Heart right ventricle (tissue), 16 donors: ENCODE measurements at regions not wholly inside any gene's neighbourhood (a gene's known extent, or its start where the extent isn't known, plus 50 kb on each side); places are given as distances from the start of the nearest gene placed in this dataset.
"Not testable (repeated sequence)": the region's sequence is repeated elsewhere in the genome, so short reads cannot be mapped to it uniquely, and the experiment has no call there.

ENCODE experiments used
- ATAC-seq, 8 donors: fragments of 200-7000 bp; cut with Tn5 transposase; one replicate each; pipeline ENCODE4 v1.9.1; 2020; ENCODE audit warnings: mild to moderate bottlenecking in 8 of 8, moderate library complexity in 8 of 8, moderate number of reproducible peaks in 1 of 8
- DNase-seq, 2 donors: peaks; one replicate each; pipeline ENCODE4 v3.0.0-alpha.2; 2020
- H3K27ac ChIP-seq, 10 donors: fragments of 200-600 bp; sonication (generic) in 2 of 10; one replicate each; pipeline versions ENCODE4 v1.5.0 to v1.8.0; 2020 to 2022; ENCODE audit warnings: mild to moderate bottlenecking in 3 of 10
- H3K27me3 ChIP-seq, 7 donors: fragments of 200-600 bp; one replicate each; pipeline ENCODE4 v1.8.0; 2021 to 2022; ENCODE audit warnings: mild to moderate bottlenecking in 2 of 7
- H3K36me3 ChIP-seq, 9 donors: fragments of 200-600 bp; sonication (generic) in 1 of 9; one replicate each; pipeline versions ENCODE4 v1.5.0 to v1.8.0; 2020 to 2022; ENCODE audit warnings: mild to moderate bottlenecking in 2 of 9
- H3K4me1 ChIP-seq, 9 donors: fragments of 200-600 bp; sonication (generic) in 1 of 9; one replicate each; pipeline versions ENCODE4 v1.5.0 to v1.8.0; 2020 to 2022; ENCODE audit warnings: mild to moderate bottlenecking in 4 of 9
- H3K4me3 ChIP-seq, 10 donors: fragments of 200-600 bp; sonication (generic) in 2 of 10; one replicate each; pipeline versions ENCODE4 v1.5.0 to v1.8.0; 2020 to 2022; ENCODE audit warnings: mild to moderate bottlenecking in 7 of 10, moderate library complexity in 2 of 10
- H3K9me3 ChIP-seq, 11 donors: fragments of 200-600 bp in 10 of 11; sonication (generic) in 2 of 11; one replicate each; pipeline versions ENCODE4 v1.5.0 to v1.8.0; 2013 to 2022; ENCODE audit warnings: mild to moderate bottlenecking in 2 of 11, control low read depth in 1 of 11, moderate library complexity in 1 of 11
- WGBS, 2 donors: extraction: QIAGEN DNeasy Blood & Tissue Kit; methylation state at CpG; one replicate each; pipeline ENCODE4 v1.1.7; 2013; ENCODE audit warnings: inconsistent platforms in 1 of 2; 5-methylcytosine and 5-hydroxymethylcytosine counted together
- intact Hi-C, 10 donors: fragments of 100-400 bp; cut with DNase I; formaldehyde crosslinking; loops; one replicate each; pipeline versions ENCODE4 v1.11.1 to v1.14.2; 2022
- TF ChIP-seq, protein P1 (sequence below), 9 donors: fragments of 200-600 bp; sonication (generic) in 2 of 9; IDR thresholded peaks; one replicate each; pipeline versions ENCODE4 v1.5.0 to v1.8.0; 2021 to 2022; ENCODE audit warnings: antibody characterized with exemption in 9 of 9, mild to moderate bottlenecking in 5 of 9, moderate library complexity in 1 of 9
- donor health status: Arrhythmogenic right ventricular cardiomyopathy.
- donor health status: ischemic (EF 13 %, LVEDD 7.1; RV severe dilation, severe dysfunction).
- donor health status: healthy with polysubstance abuse.
- donor health status: DM: no; HTN: yes; CAD: no.
- donor health status: DM: no; HTN: no; CAD: no.
- donor health status: ischemic (EF 25% LVEDD 6.9; RV normal size, moderate dysfunction).
- donor health status: ischemic (EF 25% LVEDD 5.7; RV mildly dilated, moderate dysfunction).
- donor health status: healthy.
- donor health status: DM: yes; HTN: yes; CAD: no.
- donor health status: Ischemic cardiomyopathy.
- donor health status: ischemic (EF 35%, LVEDD 5.7; RV mildly dilated, moderate dysfunction).
- donor health status: nonischemic (EF 11% LVEDD 7.7; RV severe dilation, severe dysfunction).
- donor health status: DM: yes; HTN: yes; CAD: no.
- donor health status: PGD.
- donor health status: ischemic (EF 29% LVEDD 5.4; RV normal size, mild dysfunction).
- donor health status: nonischemic (EF 23%, LVEDD 6.1; RV moderate dilation, normal function).

DNA sequence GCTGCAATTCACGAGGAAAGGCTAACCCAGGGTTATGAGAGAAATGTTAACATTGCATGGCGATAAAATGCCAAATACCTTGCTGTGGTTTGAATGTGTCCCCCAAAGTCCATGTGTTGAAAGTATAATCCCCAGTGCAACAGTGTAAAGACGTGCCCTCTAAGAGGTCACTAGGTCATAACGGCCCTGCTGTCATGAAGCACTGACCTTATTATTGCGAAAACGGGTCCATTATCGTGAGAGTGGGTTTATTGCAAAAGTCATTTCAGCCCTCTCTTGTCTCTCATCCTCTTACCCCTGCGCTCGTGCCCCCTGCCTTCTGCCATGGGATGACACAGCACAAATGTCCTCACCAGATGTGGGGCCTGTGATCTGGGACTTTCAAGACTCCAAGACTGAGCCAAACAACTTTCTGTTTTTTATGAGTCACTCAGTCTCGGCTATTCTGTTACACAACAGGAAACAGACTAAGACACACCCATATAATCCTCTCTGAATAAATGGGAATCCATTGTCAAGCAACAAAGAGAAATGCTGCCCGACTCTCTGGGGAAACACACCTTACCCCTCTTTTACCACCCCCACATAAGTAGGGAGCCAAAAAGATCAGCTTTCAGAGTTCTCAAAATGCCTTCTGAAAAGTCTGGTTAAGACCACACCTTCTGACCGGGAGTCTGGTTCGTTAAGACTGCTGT lies 73.1 kb upstream of the UCN3 start:
- peak; percentile 87 to 95 (median 92) for ATAC-seq
- Histone ChIP-seq H3K4me3 (no peak overlapping the region), H3K4me1 (peaks cover 3 to 50% (median 14%) of the 10 kb centered on the region in 9 donors), H3K27ac (peak overlapping the region; percentile 55 to 91 (median 78)), H3K9me3 (peaks cover 0 to 7% (median 0%) of the 10 kb centered on the region in 11 donors), H3K27me3 (no peaks in the 10 kb centered on the region), H3K36me3 (no peaks in the 10 kb centered on the region)
- intact Hi-C loops = loop anchor here in 3 of 10 donors (10.0 kb wide), 3 partner anchors 93 to 467 kb away; partner anchors contain the start of genes AKR1E2 (in 1 of the 3) and TUBAL3 (in 1 of the 3)
- TF ChIP-seq, protein P1, sequence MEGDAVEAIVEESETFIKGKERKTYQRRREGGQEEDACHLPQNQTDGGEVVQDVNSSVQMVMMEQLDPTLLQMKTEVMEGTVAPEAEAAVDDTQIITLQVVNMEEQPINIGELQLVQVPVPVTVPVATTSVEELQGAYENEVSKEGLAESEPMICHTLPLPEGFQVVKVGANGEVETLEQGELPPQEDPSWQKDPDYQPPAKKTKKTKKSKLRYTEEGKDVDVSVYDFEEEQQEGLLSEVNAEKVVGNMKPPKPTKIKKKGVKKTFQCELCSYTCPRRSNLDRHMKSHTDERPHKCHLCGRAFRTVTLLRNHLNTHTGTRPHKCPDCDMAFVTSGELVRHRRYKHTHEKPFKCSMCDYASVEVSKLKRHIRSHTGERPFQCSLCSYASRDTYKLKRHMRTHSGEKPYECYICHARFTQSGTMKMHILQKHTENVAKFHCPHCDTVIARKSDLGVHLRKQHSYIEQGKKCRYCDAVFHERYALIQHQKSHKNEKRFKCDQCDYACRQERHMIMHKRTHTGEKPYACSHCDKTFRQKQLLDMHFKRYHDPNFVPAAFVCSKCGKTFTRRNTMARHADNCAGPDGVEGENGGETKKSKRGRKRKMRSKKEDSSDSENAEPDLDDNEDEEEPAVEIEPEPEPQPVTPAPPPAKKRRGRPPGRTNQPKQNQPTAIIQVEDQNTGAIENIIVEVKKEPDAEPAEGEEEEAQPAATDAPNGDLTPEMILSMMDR (IDR thresholded peaks at IDR 0.05) = no peak
- WGBS, 2 donors = 61 to 65% methylated on average over 13 of the region's 13 CpGs
- peak; percentile 35 to 40 for DNase-seq

DNA sequence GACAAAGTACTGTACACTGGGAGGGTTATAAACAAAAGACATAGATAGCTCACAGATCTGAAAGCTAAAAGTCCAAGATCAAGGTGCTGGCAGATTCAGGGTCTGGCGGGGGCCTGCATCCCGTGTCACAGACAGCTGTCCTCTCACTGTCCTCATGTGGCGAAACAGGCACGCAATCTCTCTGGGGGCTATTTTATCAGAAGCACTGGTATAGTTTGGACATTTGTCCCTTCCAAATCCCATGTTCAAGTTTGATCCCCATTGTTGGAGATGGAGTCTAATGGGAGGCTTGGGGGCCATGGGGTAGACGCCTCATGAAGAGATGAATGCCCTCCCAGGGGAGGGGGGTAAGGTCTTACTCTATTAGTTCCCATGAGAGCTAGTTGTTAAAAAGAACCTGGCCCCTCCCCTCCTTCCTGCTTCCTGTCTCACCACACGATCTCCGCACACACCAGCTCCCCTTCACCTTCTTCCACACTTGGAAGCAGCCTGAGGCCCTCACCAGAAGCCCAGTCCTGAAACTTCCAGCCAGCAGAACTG lies 72.5 kb upstream of the UCN3 start:
- no peaks in the 10 kb centered on the region for H3K27me3 ChIP-seq
- intact Hi-C loops = loop anchor here in 3 of 10 donors (10.0 kb wide), 3 partner anchors 93 to 467 kb away; partner anchors contain the start of genes AKR1E2 (in 1 of the 3) and TUBAL3 (in 1 of the 3)
- ATAC-seq (peak in 5 of 8 donors; percentile 15 to 60 (median 43)), DNase-seq (peak in 1 of 2 donors; percentile 17)
- no peaks in the 10 kb centered on the region for H3K36me3 ChIP-seq
- peak overlapping the region; percentile 55 to 91 (median 78) for H3K27ac ChIP-seq
- H3K4me1 ChIP-seq = peaks cover 3 to 57% (median 17%) of the 10 kb centered on the region in 9 donors
- no peak overlapping the region for H3K4me3 ChIP-seq
- H3K9me3 ChIP-seq = peaks cover 0 to 7% (median 0%) of the 10 kb centered on the region in 11 donors
- WGBS, 2 donors = 65% methylated on average over 7 of the region's 7 CpGs
- TF ChIP-seq, protein P1 (IDR thresholded peaks at IDR 0.05) = no peak

DNA sequence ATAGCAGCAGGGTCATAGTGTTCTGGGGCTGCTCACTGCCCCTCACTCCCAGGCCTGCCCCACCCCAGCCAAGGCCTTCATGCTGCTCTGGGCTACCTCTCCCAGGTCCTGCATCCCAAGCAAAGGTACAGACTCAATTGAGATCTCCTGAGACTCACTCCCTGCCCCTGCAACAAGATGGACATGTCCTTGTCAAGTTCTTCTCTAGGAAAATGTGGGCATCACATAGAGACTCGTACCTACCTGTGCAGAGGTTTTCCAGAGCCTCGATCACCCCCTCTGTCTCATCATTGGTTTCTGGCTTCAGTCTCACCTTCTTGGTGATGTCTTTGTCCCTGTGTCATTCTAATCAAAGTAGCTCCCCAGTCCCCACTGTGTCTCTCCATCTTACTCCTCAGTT lies 71.8 kb upstream of the UCN3 start:
- intact Hi-C loops = loop anchor here in 3 of 10 donors (10.0 kb wide), 3 partner anchors 92 to 468 kb away; partner anchors contain the start of genes AKR1E2 (in 1 of the 3) and TUBAL3 (in 1 of the 3)
- peak overlapping the region in 4 of 10 donors; percentile 22 to 76 (median 43) for H3K27ac ChIP-seq
- 87 to 96% methylated on average over 2 of the region's 2 CpGs for WGBS, 2 donors
- H3K36me3 ChIP-seq, H3K9me3 ChIP-seq, DNase-seq, ATAC-seq, H3K27me3 ChIP-seq: not testable (repeated sequence)
- H3K4me1 ChIP-seq = peaks cover 3 to 64% (median 24%) of the 10 kb centered on the region in 9 donors
- peak overlapping the region in 1 of 10 donors; percentile 4 for H3K4me3 ChIP-seq

DNA sequence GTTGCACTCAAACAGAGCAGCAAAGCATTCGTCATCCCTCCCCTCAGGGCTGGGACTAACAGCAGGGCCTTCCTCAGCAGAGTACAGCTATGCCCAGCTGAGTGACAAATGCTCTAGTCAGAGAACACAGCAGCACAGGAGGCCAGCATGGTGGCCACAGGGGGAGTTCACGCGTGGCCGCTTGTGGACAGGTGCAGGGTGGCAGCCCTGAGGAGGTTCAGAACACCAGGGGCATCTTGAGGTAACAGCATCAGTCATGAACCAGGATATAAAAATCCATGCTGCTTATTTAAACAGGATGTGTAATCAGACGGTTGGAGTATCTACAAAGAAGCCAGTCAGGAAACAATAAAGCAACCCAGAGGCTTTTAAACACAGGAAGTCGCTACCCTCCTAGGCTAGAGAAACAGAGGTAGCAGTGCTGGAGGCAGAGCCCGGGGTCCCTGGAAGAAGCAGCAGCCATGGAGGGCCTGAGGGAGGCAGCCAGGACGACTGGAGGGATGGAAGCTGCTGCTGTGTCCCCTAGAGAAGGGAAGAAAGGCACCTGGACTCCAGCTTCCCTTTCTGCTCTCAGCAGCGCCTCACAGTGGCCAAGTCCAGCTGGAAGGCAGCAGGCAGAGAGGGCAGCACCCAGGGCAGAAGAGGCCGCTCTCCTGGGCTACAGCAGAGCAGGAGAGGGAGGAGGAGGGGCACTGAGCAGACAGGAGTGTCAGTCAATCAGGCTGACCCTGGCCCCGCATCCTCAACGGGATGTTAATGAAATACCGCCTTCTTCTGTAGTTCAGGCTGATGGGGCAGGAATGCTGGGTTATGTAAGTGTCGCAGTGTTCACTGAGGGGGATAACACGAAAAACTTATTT lies 70.8 kb upstream of the UCN3 start:
- DNase-seq (peak; percentile 21 to 69), ATAC-seq (peak in 3 of 8 donors; percentile 14 to 45 (median 18))
- Histone ChIP-seq H3K27ac (peak overlapping the region in 7 of 10 donors; percentile 12 to 82 (median 59)), H3K9me3 (peaks cover 0 to 5% (median 0%) of the 10 kb centered on the region in 11 donors), H3K4me3 (no peak overlapping the region), H3K4me1 (peaks cover 3 to 67% (median 32%) of the 10 kb centered on the region in 9 donors), H3K27me3 (no peaks in the 10 kb centered on the region), H3K36me3 (no peaks in the 10 kb centered on the region)
- WGBS, 2 donors = 52% methylated on average over 15 of the region's 15 CpGs
- intact Hi-C loops = loop anchor here in 3 of 10 donors (10.0 kb wide), 3 partner anchors 91 to 469 kb away; partner anchors contain the start of genes AKR1E2 (in 1 of the 3) and TUBAL3 (in 1 of the 3)
- TF ChIP-seq, protein P1 (IDR thresholded peaks at IDR 0.05) = peak in 7 of 9 donors; percentile 27 to 60 (median 39)
